ENCODE measurements at regions not wholly inside any gene's neighbourhood (a gene's known extent, or its start where the extent isn't known, plus 50 kb on each side); places are given as distances from the start of the nearest gene placed in this dataset.
"Not testable (repeated sequence)": the region's sequence is repeated elsewhere in the genome, so short reads cannot be mapped to it uniquely, and the experiment has no call there.

GRCh38 chr7:92973293-92973731 lies 136.9 kb upstream of the CDK6 start:
- peak; percentile 85 for FAIRE-seq
- DNase-seq (ENCODE audit: insufficient read length, low spot score), result no peak
- TF ChIP-seq POLR2A (IDR thresholded peaks at IDR 0.05; ENCODE audit: low read depth, low read length), result no peak

GRCh38 chr7:92972441-92972840 lies 136.1 kb upstream of the CDK6 start:
- FAIRE-seq (no peak), DNase-seq (ENCODE audit: insufficient read length, low spot score) (no peak)
- no peak for TF ChIP-seq POLR2A (IDR thresholded peaks at IDR 0.05; ENCODE audit: low read depth, low read length)

- no peak for TF ChIP-seq POLR2A (IDR thresholded peaks at IDR 0.05; ENCODE audit: low read depth, low read length)
- FAIRE-seq (no peak), DNase-seq (ENCODE audit: insufficient read length, low spot score) (no peak)
Measured at GRCh38 chr7:92969061-92969460, 132.7 kb upstream of the CDK6 start.

- no peak for DNase-seq (ENCODE audit: insufficient read length, low spot score)
- FAIRE-seq, result no peak
- no peak for TF ChIP-seq POLR2A (IDR thresholded peaks at IDR 0.05; ENCODE audit: low read depth, low read length)
Measured at GRCh38 chr7:92968502-92968901, 132.1 kb upstream of the CDK6 start.

- DNase-seq (ENCODE audit: insufficient read length, low spot score) (no peak), FAIRE-seq (no peak)
- no peak for TF ChIP-seq POLR2A (IDR thresholded peaks at IDR 0.05; ENCODE audit: low read depth, low read length)
Measured at GRCh38 chr7:92967238-92967637, 130.9 kb upstream of the CDK6 start.

GRCh38 chr7:92964141-92964540 lies 127.8 kb upstream of the CDK6 start:
- FAIRE-seq, result no peak

GRCh38 chr7:92963566-92963965 lies 127.2 kb upstream of the CDK6 start:
- no peak for TF ChIP-seq POLR2A (IDR thresholded peaks at IDR 0.05; ENCODE audit: low read depth, low read length)
- no peak for FAIRE-seq
- no peak for DNase-seq (ENCODE audit: insufficient read length, low spot score)

More at GRCh38 chr7:92964141-92964540, 127.8 kb upstream of the CDK6 start:
- TF ChIP-seq POLR2A (IDR thresholded peaks at IDR 0.05; ENCODE audit: low read depth, low read length), result no peak
- DNase-seq (ENCODE audit: insufficient read length, low spot score), result no peak

- TF ChIP-seq POLR2A (IDR thresholded peaks at IDR 0.05; ENCODE audit: low read depth, low read length), result no peak
- no peak for FAIRE-seq
- DNase-seq (ENCODE audit: insufficient read length, low spot score), result no peak
Measured at GRCh38 chr7:92961961-92962360, 125.6 kb upstream of the CDK6 start.

- FAIRE-seq, result no peak
- TF ChIP-seq POLR2A (IDR thresholded peaks at IDR 0.05; ENCODE audit: low read depth, low read length), result no peak
- no peak for DNase-seq (ENCODE audit: insufficient read length, low spot score)
Measured at GRCh38 chr7:92956575-92956974, 120.2 kb upstream of the CDK6 start.

GRCh38 chr7:92955081-92955480 lies 118.7 kb upstream of the CDK6 start:
- FAIRE-seq (no peak), DNase-seq (ENCODE audit: insufficient read length, low spot score) (no peak)
- no peak for TF ChIP-seq POLR2A (IDR thresholded peaks at IDR 0.05; ENCODE audit: low read depth, low read length)

GRCh38 chr7:92953657-92954056 lies 117.3 kb upstream of the CDK6 start:
- no peak for DNase-seq (ENCODE audit: insufficient read length, low spot score)
- TF ChIP-seq POLR2A (IDR thresholded peaks at IDR 0.05; ENCODE audit: low read depth, low read length), result no peak
- FAIRE-seq, result peak; percentile 30

- no peak for TF ChIP-seq POLR2A (IDR thresholded peaks at IDR 0.05; ENCODE audit: low read depth, low read length)
- FAIRE-seq, result no peak
- no peak for DNase-seq (ENCODE audit: insufficient read length, low spot score)
Measured at GRCh38 chr7:92949748-92950147, 113.4 kb upstream of the CDK6 start.

GRCh38 chr7:92945840-92946239 lies 109.5 kb upstream of the CDK6 start:
- no peak for TF ChIP-seq POLR2A (IDR thresholded peaks at IDR 0.05; ENCODE audit: low read depth, low read length)
- DNase-seq (ENCODE audit: insufficient read length, low spot score), result no peak
- FAIRE-seq, result no peak

GRCh38 chr7:92944633-92945032 lies 108.3 kb upstream of the CDK6 start:
- FAIRE-seq, result no peak

GRCh38 chr7:92942706-92943105 lies 106.3 kb upstream of the CDK6 start:
- DNase-seq (ENCODE audit: insufficient read length, low spot score); FAIRE-seq: not testable (repeated sequence)

More at GRCh38 chr7:92944633-92945032, 108.3 kb upstream of the CDK6 start:
- DNase-seq (ENCODE audit: insufficient read length, low spot score), result no peak
- no peak for TF ChIP-seq POLR2A (IDR thresholded peaks at IDR 0.05; ENCODE audit: low read depth, low read length)
